ENCODE measurements at regions not wholly inside any gene's neighbourhood (a gene's known extent, or its start where the extent isn't known, plus 50 kb on each side); places are given as distances from the start of the nearest gene placed in this dataset.
"Not testable (repeated sequence)": the region's sequence is repeated elsewhere in the genome, so short reads cannot be mapped to it uniquely, and the experiment has no call there.

DNA sequence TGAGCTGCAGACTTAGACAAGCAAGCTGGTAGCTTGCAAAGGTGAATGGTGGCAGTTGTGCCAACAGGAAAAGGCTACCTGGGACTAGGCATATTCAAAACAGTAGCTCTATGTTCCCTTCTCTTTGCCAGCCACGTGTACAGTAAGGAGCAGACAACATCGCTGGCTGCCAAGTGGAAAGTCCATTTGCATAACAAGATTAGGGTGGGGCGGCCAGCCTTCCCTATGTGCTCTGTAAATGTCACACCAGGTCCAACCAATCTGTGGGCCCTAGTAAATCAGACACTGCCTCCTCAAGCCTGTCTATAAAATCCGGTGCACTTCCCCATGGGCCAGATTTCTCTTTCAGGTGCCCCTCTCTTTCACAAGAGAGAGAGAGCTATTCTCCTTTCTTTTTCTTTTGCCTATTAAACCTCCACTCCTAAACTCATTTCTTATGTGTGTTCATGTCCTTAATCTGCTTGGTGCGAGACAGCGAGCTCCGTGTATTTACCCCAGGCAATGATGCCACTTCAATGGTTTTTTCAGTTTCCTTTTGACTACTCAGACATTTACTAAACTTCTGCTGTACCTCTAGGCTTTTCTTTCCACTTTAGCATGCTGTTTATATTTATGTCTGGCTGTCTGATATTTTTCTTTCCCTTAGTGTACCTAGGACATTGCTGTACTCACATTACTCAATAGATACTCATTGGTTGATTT lies 297.4 kb upstream of the GCFC2 start:
- peak; percentile 44 for DNase-seq (ENCODE audit: low read depth)

DNA sequence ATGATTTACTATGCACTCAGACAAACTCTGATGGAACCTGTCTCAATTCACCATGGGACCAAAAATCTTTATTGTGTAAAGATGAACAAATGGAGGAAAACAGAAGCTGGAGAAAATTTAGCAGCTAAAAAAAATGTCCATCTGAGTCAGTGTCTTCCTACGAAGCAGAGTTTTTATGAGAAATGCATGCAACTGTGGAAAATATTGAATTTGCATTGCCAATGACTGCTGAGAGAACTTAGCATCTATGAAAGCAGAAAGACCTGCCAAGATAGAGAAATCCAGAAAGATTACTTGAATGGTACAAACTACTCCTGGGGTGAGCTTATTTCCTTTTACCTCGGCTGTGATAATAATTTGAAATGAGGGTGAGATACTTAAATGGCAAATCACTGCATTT lies 289.7 kb upstream of the GCFC2 start:
- no peak for DNase-seq (ENCODE audit: low read depth)

DNA sequence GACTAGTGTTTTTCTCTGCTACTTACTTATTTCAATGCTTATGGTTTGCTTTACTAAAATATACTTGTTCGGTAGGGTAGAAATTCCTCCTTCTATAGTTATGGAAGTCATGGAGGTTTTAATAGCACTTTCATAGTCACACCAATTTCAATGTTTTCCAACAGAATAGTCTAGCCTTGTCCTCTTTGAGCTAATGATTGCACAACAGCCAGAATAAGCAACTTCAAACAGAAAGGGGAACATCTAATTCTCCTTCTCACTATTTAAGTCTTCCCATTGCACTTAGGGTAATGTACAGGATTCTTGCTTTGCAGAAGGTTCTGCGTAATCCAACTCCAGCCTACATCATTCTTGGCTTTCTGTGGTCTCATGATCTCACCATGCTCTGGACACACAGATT lies 287.7 kb upstream of the GCFC2 start:
- DNase-seq (ENCODE audit: low read depth), result no peak

DNA sequence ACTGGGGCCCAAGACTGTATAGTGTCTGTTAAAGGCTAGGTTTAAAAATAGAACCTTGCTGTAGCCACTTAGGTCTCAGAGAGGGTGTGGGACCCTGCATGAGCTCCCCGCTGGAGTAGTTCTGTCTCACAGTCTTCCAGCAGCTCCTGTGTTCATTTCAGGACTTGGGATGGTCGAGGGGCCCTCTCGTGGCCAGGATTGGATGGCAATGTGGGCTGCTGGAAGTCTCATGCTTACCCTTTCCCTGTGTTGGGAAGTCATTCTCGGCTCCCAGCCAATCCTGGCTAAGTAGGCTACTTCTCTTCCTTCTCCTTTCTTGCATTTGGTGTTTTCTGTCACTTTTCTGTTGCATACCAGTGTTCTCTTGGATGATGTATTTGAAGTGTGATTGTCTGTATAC lies 284.0 kb upstream of the GCFC2 start:
- DNase-seq (ENCODE audit: low read depth), result no peak

DNA sequence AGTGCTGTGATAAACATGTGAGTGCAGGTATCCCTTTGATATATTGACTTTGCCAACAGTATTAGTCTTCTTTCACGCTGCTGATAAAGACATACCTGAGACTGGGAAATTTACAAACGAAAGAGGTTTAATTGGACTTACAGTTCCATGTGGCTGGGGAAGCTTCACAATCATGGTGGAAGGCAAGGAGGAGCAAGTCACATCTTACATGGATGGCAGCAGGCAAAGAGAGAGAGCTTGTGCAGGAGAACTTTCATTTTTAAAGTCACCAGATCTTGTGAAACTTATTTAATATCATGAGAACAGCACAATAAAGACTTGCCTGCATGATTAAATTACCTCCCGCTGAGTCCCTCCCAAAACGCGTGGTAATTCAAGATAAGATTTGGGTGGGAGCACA lies 277.9 kb upstream of the GCFC2 start:
- not testable (repeated sequence) for DNase-seq (ENCODE audit: low read depth)

DNA sequence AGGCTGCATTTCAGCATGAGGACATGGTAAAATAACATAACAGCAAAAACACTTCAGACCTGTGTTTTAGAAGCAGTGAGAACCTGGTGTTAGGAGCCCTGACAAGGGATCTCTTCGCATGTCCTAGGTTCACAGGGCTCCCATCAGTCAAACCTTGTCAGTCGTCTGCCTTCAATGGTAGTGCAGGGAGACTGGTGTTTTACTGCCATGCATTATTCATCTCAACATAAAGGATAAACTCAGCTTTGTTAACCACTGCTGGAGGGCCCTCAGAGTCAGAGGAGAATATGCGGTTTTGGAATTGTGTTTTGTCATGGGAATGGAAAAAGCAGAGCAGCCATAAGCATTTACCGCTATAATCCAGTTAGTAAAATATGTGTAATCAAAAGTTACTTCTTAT lies 275.9 kb upstream of the GCFC2 start:
- DNase-seq (ENCODE audit: low read depth), result peak; percentile 17

DNA sequence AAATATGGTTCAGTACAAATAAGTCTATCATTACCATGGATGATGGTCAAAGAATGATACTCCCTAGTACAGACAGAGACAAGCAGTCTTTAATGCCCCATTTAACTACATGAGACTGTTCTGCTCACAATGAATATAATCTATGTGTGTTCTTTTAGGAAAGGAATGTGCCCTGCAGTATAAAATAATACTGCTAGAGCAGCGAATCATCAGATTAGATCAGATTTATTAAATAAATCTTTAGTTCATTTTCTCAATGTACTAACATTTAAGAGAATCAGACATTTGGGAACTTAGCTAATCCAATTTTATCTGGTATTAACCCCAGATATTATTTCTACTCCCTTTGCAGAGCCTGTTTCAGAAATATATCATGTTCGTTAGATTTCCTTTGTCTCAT lies 272.0 kb upstream of the GCFC2 start:
- DNase-seq (ENCODE audit: low read depth), result no peak

DNA sequence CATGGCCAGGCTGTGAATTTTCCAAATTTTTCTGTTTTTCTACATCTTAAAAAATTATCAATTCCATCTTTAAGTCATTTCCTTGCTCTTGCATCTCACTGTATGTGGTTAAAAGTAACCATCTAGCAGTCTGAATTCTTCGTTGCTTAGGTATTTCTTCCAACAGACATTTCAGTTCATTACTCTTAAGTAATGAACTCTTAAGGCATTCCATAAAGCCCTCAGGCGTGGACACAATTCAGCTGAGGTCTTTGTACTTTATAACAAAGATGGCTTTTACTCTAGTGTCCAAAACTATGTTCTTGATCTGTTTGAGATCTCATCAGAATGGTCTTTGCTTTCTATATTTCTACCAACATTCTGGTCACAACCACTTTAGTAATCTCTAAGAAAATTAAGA lies 253.9 kb upstream of the GCFC2 start:
- DNase-seq (ENCODE audit: low read depth), result no peak

DNA sequence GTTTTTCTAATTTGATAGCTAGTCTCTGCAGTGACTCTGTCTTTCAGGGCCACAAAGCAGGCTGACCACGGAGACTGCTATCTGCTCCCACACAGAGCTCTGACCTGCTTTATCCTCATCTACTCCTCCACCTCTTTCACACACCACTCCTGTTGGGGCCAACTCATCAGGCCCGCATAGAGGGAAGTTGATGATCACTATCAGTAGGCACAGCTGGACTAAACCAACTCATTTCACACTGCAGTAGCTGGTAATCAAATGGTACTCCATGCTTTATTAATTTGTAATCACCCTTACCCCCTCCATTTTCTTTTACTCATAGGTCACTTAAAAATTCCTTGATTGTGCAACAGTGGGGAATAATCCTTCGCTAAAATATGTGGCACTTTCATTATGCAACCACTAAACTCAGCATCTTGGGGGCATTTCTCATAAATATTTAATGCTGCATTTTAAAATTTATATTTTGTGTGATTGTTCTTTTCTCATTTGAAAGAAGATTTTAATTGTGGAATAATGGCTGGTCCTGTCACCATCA lies 249.8 kb upstream of the GCFC2 start:
- DNase-seq (ENCODE audit: low read depth), result no peak

DNA sequence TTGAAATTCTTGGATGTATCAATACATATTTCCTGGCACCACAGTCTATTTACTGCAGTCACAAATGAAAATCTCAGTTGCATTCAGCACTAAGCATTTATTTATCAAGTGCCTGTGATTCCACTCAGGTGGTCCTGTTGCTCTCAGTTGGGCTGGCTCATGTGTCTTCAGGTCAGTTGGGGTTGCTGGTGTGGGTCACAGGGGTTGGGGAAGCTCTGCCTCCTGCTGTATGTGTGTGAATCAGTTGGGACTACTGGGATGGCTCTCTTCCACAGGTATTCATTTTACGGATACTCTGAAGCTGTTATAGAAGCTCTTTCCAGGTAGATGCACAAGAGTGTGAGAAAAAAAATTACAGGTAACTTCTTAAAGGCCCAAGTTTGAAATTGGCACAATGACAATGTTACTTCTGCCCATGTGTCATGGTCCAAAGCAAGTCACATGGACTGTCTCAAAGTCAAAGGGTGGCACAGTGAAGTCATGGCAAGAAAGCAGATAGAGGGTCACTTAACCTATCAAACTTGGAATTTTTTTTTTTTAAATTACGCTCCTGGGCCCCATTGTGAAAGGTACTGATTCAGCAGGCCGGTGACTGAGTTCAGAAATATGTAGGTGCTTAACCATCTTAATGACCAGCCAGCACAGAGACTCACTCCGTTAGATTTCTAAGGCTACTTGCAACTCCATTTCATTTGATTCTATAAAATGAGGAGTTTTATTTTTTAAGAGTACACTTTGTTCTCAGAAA lies 249.2 kb upstream of the GCFC2 start:
- DNase-seq (ENCODE audit: low read depth), result no peak

DNA sequence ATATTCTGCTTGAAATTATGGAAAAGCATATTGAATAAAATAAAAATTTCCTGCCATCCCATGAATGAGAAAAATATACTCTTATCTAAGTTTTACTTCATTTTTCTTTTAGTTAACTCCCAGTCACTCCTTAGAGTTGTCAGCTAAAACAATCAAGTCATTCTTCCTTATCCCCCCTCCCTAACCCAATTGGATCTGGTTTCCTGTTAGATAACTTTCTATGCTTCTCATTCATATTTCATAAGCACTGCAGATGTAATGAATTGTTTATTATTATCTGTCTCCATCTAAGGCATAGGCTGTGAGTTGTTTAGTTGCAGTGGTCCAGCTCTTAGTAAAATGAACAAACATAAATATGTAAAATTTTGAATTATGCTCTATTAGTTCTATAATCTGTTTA lies 244.0 kb upstream of the GCFC2 start:
- DNase-seq (ENCODE audit: low read depth), result no peak

DNA sequence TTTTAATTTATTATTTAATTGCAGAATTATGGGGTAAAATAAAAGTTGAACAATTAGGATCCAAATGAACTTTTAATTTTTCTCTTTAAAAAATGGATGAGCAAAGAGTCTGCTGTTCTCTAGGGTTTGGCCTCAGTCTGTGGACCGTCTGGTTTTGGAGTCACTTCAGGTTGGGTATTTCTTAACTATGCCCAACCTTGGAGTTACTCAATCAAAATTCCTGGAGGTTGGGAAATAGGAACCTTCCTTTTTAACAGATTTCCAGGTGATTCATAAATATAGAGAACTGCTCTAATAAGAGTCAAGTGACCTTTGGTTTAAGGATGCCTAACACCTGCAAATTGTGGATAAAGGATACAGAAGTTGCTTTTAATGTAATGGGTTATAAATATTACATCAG lies 241.5 kb upstream of the GCFC2 start:
- DNase-seq (ENCODE audit: low read depth), result no peak

DNA sequence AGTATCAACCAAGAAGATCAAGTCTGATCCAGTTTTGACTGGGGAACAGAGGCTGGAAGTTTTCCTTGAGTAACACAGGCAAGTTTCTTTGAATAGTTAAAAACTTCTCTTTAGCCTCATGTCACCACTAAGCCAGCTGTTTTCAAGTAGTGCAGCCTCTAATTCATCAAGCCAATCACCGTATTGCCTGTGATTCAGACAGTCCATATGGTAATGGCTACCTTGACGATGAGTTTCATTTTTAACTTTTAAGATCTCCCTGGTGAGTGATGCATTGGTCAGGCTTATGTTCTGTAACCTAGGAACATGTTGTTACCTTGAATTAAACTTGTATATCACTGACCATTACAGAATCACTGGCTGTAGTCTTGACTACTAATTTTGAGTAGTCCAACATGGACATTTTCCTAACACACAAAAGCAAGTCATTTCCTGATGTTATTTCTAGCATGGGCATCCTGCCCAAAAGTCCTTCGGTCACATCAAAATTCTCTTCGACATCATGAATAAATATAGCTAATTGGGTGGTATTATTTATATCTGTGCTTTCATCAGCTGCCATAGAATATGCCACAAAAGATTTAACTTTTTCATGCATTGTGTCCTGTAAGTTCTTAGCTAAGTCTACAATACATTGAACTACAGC lies 238.8 kb upstream of the GCFC2 start:
- peak; percentile 12 for DNase-seq (ENCODE audit: low read depth)

DNA sequence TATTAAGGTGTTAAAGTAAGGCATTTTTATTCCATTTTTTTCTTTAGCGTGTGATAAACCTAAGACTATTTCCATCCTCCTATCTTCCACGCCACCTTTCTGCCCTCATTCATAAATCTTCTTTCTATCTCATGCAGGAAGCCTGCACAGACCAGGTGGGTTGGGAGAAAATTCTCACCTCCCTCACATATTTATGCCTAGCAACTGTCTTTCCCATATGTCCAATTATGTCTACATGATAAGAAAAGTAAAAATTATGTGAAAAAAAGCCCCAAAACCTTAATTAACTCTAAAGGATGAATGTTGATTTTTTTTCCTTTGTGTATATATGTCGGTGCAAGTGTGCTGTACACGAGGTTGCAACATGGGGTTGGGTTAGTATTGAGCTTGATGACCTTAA lies 225.6 kb upstream of the GCFC2 start:
- no peak for DNase-seq (ENCODE audit: low read depth)

DNA sequence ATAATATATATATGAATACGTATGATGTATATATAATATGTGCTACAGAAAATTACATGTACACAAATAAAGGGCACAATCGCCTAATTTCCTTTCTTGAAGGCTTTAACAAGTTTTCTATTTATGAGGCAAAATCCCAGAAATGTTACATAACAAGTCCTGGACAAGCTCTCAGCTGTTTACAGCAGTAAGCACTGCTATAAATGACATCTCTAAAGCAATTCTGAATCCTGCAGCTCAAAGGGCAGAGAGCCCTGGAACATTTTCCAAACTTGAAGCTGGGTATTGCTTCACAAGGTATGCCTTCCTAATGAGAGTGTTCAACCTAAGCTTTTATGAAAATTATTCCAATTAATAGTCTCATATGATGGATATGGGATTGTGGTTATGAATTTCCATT lies 222.3 kb upstream of the GCFC2 start:
- no peak for DNase-seq (ENCODE audit: low read depth)

DNA sequence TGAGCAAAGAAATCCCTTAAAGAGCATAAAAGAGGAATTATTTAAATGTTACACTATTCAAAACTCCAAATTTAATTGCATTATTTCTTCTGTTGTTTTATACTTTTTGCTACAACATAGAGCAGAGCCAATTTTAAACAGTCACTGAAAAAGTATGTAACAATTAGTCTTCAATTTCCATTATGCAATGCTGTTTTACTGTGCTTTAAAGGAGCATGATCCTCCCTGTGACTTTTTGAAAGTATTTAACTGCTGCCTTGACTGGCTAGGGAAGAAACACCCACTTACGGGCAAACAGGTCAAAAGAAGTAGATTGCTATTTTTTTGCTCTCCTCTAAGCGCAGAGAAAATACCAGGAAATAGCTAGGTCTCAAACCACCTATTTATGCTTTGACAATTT lies 217.4 kb upstream of the GCFC2 start:
- DNase-seq (ENCODE audit: low read depth), result no peak

DNA sequence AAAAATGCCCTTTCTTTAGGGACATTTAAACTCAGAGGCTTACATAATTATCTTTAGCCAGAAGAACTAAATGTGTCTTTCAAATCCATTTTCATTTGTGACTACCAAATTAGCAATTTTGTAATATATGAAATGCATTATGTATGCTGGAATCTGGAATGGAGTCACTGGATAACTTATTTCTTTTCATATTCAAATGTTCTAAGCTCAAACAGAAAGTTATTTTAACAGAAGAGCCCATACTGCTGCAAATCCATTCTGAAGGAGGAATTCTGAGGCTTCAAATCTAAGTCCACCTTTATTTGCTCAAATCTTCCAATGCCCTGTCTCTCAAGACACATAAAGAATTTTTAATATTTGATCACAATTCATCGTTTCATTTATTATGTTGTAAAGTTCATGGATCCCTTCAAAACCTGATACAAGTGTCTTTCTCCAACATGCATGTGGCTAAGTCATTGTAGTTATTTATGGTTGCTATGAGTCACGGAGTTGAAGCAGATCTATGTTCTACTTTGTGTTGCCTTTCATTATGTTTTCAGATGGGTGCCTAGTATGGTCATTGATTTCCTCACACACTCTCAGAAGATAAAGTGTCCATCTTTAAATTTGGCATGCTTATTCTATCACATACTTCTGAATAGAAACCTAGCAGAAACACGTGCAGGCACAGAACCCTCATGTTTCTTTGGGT lies 214.8 kb upstream of the GCFC2 start:
- no peak for DNase-seq (ENCODE audit: low read depth)

DNA sequence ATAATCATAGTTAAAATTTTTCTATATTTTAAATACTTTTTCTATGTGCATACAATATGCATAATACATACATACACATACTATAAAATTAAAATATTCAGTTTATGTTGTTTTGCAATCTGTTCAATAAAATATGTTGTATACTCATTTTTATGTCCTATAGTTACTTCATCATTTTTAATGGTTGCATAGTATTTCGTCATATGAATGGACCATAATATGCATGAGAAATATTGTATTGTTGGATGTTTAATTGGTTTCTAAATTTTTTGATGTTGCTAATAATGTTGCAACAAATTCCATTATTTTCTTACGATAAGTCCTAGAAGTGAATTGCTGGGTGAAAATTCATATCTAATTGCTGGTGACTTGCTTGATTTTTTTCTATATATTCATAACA lies 211.5 kb upstream of the GCFC2 start:
- no peak for DNase-seq (ENCODE audit: low read depth)

DNA sequence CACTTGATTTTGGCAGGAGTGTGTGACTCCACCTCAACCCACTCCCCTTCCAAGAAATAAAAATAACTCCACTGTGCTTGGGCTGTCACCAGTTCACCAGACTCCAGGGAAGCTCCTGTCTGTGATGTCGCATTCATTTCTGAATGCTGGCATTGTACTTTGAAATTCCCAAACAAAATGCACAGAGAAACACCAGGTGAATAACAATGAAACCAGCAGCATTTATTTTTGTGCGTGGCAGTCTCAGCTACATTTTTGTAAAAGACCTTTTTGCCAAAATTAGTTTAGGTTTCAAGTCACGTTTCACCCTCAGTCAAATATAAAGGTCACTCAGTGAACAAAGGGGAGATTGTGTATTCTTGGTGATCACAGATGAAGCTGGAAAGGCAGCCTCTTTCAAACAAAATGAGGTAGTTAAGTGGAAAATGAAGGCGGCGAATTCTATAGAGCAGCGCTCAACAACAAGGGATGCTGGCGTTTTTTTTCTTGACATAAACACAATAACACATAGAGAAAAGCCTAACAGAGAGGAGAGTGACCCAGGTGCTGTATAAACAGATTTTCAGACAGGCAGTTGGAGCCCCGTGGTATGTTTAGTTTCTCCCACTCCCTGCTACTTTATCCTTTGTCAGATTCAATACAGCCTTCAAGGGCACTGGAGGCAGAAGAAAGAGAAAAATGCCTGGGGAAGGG lies 210.3 kb upstream of the GCFC2 start:
- DNase-seq (ENCODE audit: low read depth), result no peak

DNA sequence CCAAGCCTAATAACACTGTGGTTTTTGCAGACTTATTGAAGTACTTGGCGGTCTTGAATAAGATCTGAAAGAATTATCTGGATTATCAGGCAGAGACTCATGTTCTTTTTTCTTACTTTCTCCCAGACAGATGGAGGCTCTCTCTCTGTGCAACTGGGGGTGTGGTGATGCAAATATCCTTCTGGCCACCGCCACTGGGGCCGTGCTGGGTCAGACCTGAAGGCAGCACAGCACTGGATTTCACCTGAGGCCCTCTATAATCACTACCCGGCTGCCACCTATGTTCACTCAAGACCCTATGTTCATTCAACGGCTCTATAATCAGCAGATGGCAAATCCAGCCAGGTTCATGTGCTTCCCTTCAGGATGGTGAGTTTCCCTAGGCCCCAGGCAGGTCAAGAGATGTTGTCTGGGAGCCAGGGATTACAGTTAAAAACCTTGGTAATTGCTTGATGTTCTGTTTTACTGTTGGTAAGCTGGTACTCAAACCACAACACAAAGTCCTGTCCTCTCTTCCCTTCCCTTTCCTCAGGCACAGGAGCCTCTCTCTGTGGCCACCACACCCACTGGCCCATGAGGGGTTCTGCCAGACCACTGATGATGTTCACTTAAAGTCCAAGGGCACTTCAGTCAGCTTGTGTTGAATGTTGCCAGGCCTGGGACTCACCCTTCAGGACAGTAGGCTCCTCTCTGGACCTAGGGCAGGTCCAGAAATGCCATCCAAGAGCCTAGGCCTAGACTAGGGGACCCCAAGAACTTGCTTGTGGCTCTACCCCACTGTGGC lies 205.3 kb upstream of the GCFC2 start:
- DNase-seq (ENCODE audit: low read depth), result no peak
